Loucy (cell line): ENCODE measurements at regions not wholly inside any gene's neighbourhood (a gene's known extent, or its start where the extent isn't known, plus 50 kb on each side); places are given as distances from the start of the nearest gene placed in this dataset.

ENCODE experiments used
- H2AFZ ChIP-seq: fragments of 200-600 bp; sonication (generic); 2 replicates; pipeline ENCODE4 v1.6.0; 2016; ENCODE audit warnings: antibody characterized with exemption, mild to moderate bottlenecking, low read length, moderate library complexity
- H3F3A ChIP-seq: fragments of 200-600 bp; 2 replicates; pipeline ENCODE4 v1.6.0; 2016; ENCODE audit warnings: antibody characterized with exemption, low read depth, mild to moderate bottlenecking
- H3K27me3 ChIP-seq: fragments of 200-600 bp; sonication (generic); 2 replicates; pipeline ENCODE4 v1.6.1; 2014; ENCODE audit warnings: low read length, mild to moderate bottlenecking; ENCODE audit not compliant: insufficient read depth, poor library complexity, severe bottlenecking
- H3K36me3 ChIP-seq: fragments of 200-600 bp; sonication (generic); 2 replicates; pipeline ENCODE4 v1.6.1; 2016; ENCODE audit warnings: low read length; ENCODE audit not compliant: insufficient read depth
- H3K4me1 ChIP-seq: fragments of 200-600 bp; sonication (generic); 2 replicates; pipeline ENCODE4 v1.5.1; 2014; ENCODE audit warnings: low read length, mild to moderate bottlenecking; ENCODE audit not compliant: insufficient read depth, poor library complexity, severe bottlenecking
- H3K4me2 ChIP-seq: fragments of 200-600 bp; sonication (generic); 2 replicates; pipeline ENCODE4 v1.6.0; 2014; ENCODE audit warnings: antibody characterized with exemption, low read length, low read depth, mild to moderate bottlenecking; ENCODE audit not compliant: poor library complexity, severe bottlenecking
- H3K4me3 ChIP-seq: fragments of 200-600 bp; sonication (generic); 2 replicates; pipeline ENCODE4 v1.5.1; 2014; ENCODE audit warnings: low read length, mild to moderate bottlenecking, mixed read lengths; ENCODE audit not compliant: poor library complexity, severe bottlenecking
- H3K79me2 ChIP-seq: fragments of 200-600 bp; sonication (generic); 2 replicates; pipeline ENCODE4 v1.6.1; 2014; ENCODE audit warnings: low read length; ENCODE audit not compliant: insufficient read depth
- H3K9ac ChIP-seq: fragments of 200-600 bp; sonication (generic); 2 replicates; pipeline ENCODE4 v1.6.0; 2014; ENCODE audit warnings: mild to moderate bottlenecking, low read depth, low read length, moderate library complexity; ENCODE audit not compliant: poor library complexity, severe bottlenecking
- H3K9me2 ChIP-seq: fragments of 200-600 bp; sonication (generic); replicated peaks from 2 replicates; pipeline ENCODE4 v1.6.1; 2016; ENCODE audit warnings: low read depth, low read length, mixed read lengths
- H3K9me3 ChIP-seq: fragments of 200-600 bp; sonication (generic); 2 replicates; pipeline ENCODE4 v1.6.1; 2014; ENCODE audit warnings: mild to moderate bottlenecking, antibody characterized with exemption, low read length, low read depth; ENCODE audit not compliant: insufficient read depth
- H4K20me1 ChIP-seq: fragments of 200-600 bp; sonication (generic); 2 replicates; pipeline ENCODE4 v1.6.0; 2014; ENCODE audit warnings: antibody characterized with exemption, low read length, mild to moderate bottlenecking; ENCODE audit not compliant: insufficient read depth, poor library complexity, severe bottlenecking
- EZH2phosphoT487 ChIP-seq: fragments of 200-600 bp; IDR thresholded peaks from 2 replicates; pipeline ENCODE4 v1.6.1; 2018; ENCODE audit warnings: antibody characterized with exemption, mild to moderate bottlenecking, moderate library complexity, borderline replicate concordance
- TF ChIP-seq, protein P1 (sequence below): fragments of 200-600 bp; sonication (generic); conservative IDR thresholded peaks from 2 replicates; pipeline ENCODE4 v1.5.1; 2014; ENCODE audit warnings: mild to moderate bottlenecking, antibody characterized with exemption, low read length

- Histone ChIP-seq H3K9me2 (no peaks in the 10 kb centered on the region), H3K79me2 (no peaks in the 10 kb centered on the region), H3K9ac (no peak overlapping the region), H3K4me1 (no peaks in the 10 kb centered on the region), H3K27me3 (no peaks in the 10 kb centered on the region), H4K20me1 (no peaks in the 10 kb centered on the region), H3K4me3 (no peak overlapping the region), H3F3A (no peaks in the 10 kb centered on the region), H2AFZ (no peak overlapping the region), H3K9me3 (peaks cover 3% of the 10 kb centered on the region; the same call in 1 of the 2 replicates), H3K4me2 (no peak overlapping the region), H3K36me3 (no peaks in the 10 kb centered on the region)
- TF ChIP-seq, protein P1, sequence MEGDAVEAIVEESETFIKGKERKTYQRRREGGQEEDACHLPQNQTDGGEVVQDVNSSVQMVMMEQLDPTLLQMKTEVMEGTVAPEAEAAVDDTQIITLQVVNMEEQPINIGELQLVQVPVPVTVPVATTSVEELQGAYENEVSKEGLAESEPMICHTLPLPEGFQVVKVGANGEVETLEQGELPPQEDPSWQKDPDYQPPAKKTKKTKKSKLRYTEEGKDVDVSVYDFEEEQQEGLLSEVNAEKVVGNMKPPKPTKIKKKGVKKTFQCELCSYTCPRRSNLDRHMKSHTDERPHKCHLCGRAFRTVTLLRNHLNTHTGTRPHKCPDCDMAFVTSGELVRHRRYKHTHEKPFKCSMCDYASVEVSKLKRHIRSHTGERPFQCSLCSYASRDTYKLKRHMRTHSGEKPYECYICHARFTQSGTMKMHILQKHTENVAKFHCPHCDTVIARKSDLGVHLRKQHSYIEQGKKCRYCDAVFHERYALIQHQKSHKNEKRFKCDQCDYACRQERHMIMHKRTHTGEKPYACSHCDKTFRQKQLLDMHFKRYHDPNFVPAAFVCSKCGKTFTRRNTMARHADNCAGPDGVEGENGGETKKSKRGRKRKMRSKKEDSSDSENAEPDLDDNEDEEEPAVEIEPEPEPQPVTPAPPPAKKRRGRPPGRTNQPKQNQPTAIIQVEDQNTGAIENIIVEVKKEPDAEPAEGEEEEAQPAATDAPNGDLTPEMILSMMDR = no peak
- TF ChIP-seq EZH2phosphoT487 = no peak
Measured at GRCh38 chr2:2505604-2506003, 174.5 kb upstream of the MYT1L start.

GRCh38 chr2:2503864-2504418, 172.9 kb upstream of the MYT1L start:
- TF ChIP-seq EZH2phosphoT487 = no peak
- TF ChIP-seq, protein P1 = no peak
- H3K9me2 ChIP-seq = no peaks in the 10 kb centered on the region
- no peak overlapping the region for H3K9ac ChIP-seq
- no peak overlapping the region for H3K4me3 ChIP-seq
- H4K20me1 ChIP-seq = no peaks in the 10 kb centered on the region
- H3K36me3 ChIP-seq = no peaks in the 10 kb centered on the region
- H3K27me3 ChIP-seq = no peaks in the 10 kb centered on the region
- no peaks in the 10 kb centered on the region for H3F3A ChIP-seq
- H3K4me1 ChIP-seq = no peaks in the 10 kb centered on the region
- peaks cover 3% of the 10 kb centered on the region; the same call in 1 of the 2 replicates for H3K9me3 ChIP-seq
- no peak overlapping the region for H3K4me2 ChIP-seq
- H2AFZ ChIP-seq = no peak overlapping the region
- no peaks in the 10 kb centered on the region for H3K79me2 ChIP-seq

DNA sequence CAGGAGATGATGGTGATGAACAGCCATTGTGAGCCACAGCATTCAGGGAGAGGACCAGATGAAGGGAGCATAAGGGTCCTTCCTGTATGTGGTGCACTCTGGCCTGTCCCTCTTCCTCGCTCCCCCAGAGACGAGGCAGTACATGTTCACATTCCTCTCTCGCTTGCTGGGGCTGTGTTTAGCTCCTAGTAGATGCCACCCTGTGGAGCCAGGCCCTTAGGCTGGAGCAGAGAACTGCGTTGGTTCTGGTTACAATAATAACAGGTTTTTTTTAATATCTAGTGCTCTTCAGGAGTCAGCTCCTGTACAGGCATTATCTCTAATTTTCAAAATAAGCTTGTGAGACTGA, 171.1 kb upstream of the MYT1L start:
- peaks cover 3% of the 10 kb centered on the region; the same call in 1 of the 2 replicates for H3K9me3 ChIP-seq
- H4K20me1 ChIP-seq = no peaks in the 10 kb centered on the region
- no peak overlapping the region for H3K4me2 ChIP-seq
- TF ChIP-seq EZH2phosphoT487 = no peak
- TF ChIP-seq, protein P1 = no peak
- no peaks in the 10 kb centered on the region for H3K36me3 ChIP-seq
- H3K9me2 ChIP-seq = no peaks in the 10 kb centered on the region
- no peak overlapping the region for H3K4me3 ChIP-seq
- H3K27me3 ChIP-seq = no peaks in the 10 kb centered on the region
- H3K9ac ChIP-seq = no peak overlapping the region
- no peak overlapping the region for H2AFZ ChIP-seq
- H3K4me1 ChIP-seq = no peaks in the 10 kb centered on the region
- no peaks in the 10 kb centered on the region for H3K79me2 ChIP-seq
- no peaks in the 10 kb centered on the region for H3F3A ChIP-seq
